Endodermal cell (in vitro differentiated cells): ENCODE measurements at regions not wholly inside any gene's neighbourhood (a gene's known extent, or its start where the extent isn't known, plus 50 kb on each side); places are given as distances from the start of the nearest gene placed in this dataset.

Experiments used
- DNase-seq: peaks from one replicate; pipeline ENCODE4 v3.0.0-alpha.2; 2017
- H3K27ac ChIP-seq: 2 replicates; pipeline ENCODE4 v1.5.1; 2013; ENCODE audit warnings: mild to moderate bottlenecking, low read depth, low read length, moderate library complexity
- H3K27me3 ChIP-seq: 2 replicates; pipeline ENCODE4 v1.6.1; 2013; ENCODE audit warnings: mild to moderate bottlenecking, low read length, moderate library complexity; ENCODE audit not compliant: insufficient read depth, control insufficient read depth, poor library complexity, severe bottlenecking
- H3K36me3 ChIP-seq: 2 replicates; pipeline ENCODE4 v1.7.0; 2013; ENCODE audit warnings: mild to moderate bottlenecking, low read length, moderate library complexity; ENCODE audit not compliant: control insufficient read depth, insufficient read depth
- H3K4me1 ChIP-seq: one replicate; pipeline ENCODE4 v1.7.0; 2013; ENCODE audit warnings: low read length; ENCODE audit not compliant: control insufficient read depth, insufficient read depth
- H3K4me3 ChIP-seq: 2 replicates; pipeline ENCODE4 v1.5.1; 2013; ENCODE audit warnings: mild to moderate bottlenecking, low read length, moderate library complexity
- H3K9ac ChIP-seq: 2 replicates; pipeline ENCODE4 v1.6.1; 2013; ENCODE audit warnings: mild to moderate bottlenecking, low read length, moderate library complexity; ENCODE audit not compliant: poor library complexity, severe bottlenecking; ENCODE audit errors: extremely low read depth
- H3K9me3 ChIP-seq: 2 replicates; pipeline ENCODE4 v1.6.1; 2013; ENCODE audit warnings: mild to moderate bottlenecking, low read length, moderate library complexity; ENCODE audit not compliant: control insufficient read depth
- H3K27ac Mint-ChIP-seq: 2 replicates; pipeline ENCODE4 v1.8.0; 2020; ENCODE audit warnings: mixed read lengths
- H3K27me3 Mint-ChIP-seq: 2 replicates; pipeline ENCODE4 v1.8.0; 2021; ENCODE audit warnings: mild to moderate bottlenecking, mixed read lengths; ENCODE audit not compliant: insufficient read depth
- H3K36me3 Mint-ChIP-seq: 2 replicates; pipeline ENCODE4 v1.8.0; 2020; ENCODE audit warnings: low read depth, mixed read lengths
- H3K4me1 Mint-ChIP-seq: 2 replicates; pipeline ENCODE4 v1.8.0; 2020; ENCODE audit warnings: mixed read lengths
- H3K4me3 Mint-ChIP-seq: 2 replicates; pipeline ENCODE4 v1.8.0; 2020; ENCODE audit warnings: mild to moderate bottlenecking, moderate library complexity, mixed read lengths
- H3K9me3 Mint-ChIP-seq: 2 replicates; pipeline ENCODE4 v1.8.0; 2020; ENCODE audit warnings: mild to moderate bottlenecking, mixed read lengths
- CTCF ChIP-seq: fragments of 200-600 bp; sonication (generic); conservative IDR thresholded peaks from 2 replicates; pipeline ENCODE4 v1.5.0; 2021; ENCODE audit warnings: antibody characterized with exemption, mild to moderate bottlenecking
- WGBS, 2 experiments: methylation state at CpG; one replicate each; pipeline versions ENCODE4 v1.1.5 to v1.1.7; 2013; ENCODE audit warnings: missing lambda C conversion rate in 2 of 2, mixed read lengths in 1 of 2; ENCODE audit not compliant: insufficient coverage in 1 of 2, insufficient read length in 1 of 2; 5-methylcytosine and 5-hydroxymethylcytosine counted together

DNA sequence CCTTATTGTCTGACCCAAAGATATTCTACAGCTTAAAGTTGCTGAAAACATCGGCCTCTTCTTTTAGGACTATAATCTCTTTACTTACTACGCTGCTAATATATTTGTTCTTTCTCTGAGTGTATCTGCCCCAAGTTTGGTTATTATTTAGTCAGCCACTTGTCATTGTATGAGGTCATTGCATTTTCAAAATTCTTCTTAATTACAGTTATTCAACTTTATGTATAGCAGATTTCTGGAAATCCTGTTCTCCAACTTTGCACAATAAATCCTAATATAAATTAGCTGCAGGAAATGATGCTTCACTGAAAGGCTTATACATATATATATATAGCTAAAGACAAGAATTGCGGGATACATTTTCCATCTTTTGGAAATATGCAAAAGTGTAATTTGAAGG is 88.5 kb upstream of the HIVEP1 start:
- H3K36me3 Mint-ChIP-seq: no peaks in the 10 kb centered on the region
- Histone ChIP-seq H3K27me3 (no peaks in the 10 kb centered on the region), H3K9ac (no peak overlapping the region), H3K4me3 (no peak overlapping the region), H3K9me3 (no peaks in the 10 kb centered on the region), H3K4me1 (no peaks in the 10 kb centered on the region), H3K36me3 (no peaks in the 10 kb centered on the region), H3K27ac (no peak overlapping the region)
- H3K9me3 Mint-ChIP-seq: no peaks in the 10 kb centered on the region
- peaks cover 11% of the 10 kb centered on the region for H3K4me1 Mint-ChIP-seq
- no peak overlapping the region for H3K4me3 Mint-ChIP-seq
- no peaks in the 10 kb centered on the region for H3K27me3 Mint-ChIP-seq
- no peak for TF ChIP-seq CTCF
- DNase-seq: no peak
- WGBS, 2 experiments: 92 to 100% methylated on average over 2 of the region's 3 CpGs
- no peak overlapping the region for H3K27ac Mint-ChIP-seq

- Histone ChIP-seq H3K9ac (no peak overlapping the region), H3K36me3 (no peaks in the 10 kb centered on the region), H3K9me3 (no peaks in the 10 kb centered on the region), H3K4me1 (no peaks in the 10 kb centered on the region), H3K27ac (no peak overlapping the region), H3K27me3 (no peaks in the 10 kb centered on the region), H3K4me3 (no peak overlapping the region)
- TF ChIP-seq CTCF: no peak
- Mint-ChIP-seq H3K9me3 (no peaks in the 10 kb centered on the region), H3K4me3 (no peak overlapping the region), H3K36me3 (no peaks in the 10 kb centered on the region), H3K4me1 (peaks cover 14% of the 10 kb centered on the region), H3K27ac (no peak overlapping the region), H3K27me3 (no peaks in the 10 kb centered on the region)
- WGBS, 2 experiments: 96% methylated on average over 1 of the region's 2 CpGs; no CpG with 5 or more reads in 1 of the 2 experiments
- DNase-seq: no peak
Observed at GRCh38 chr6:11922901-11923300, 89.2 kb upstream of the HIVEP1 start.

- TF ChIP-seq CTCF: no peak
- Histone ChIP-seq H3K4me1 (no peaks in the 10 kb centered on the region), H3K27ac (no peak overlapping the region), H3K9me3 (no peaks in the 10 kb centered on the region), H3K27me3 (no peaks in the 10 kb centered on the region), H3K36me3 (no peaks in the 10 kb centered on the region), H3K9ac (no peak overlapping the region), H3K4me3 (no peak overlapping the region)
- H3K4me1 Mint-ChIP-seq: peaks cover 14% of the 10 kb centered on the region
- no peak overlapping the region for H3K27ac Mint-ChIP-seq
- H3K9me3 Mint-ChIP-seq: no peaks in the 10 kb centered on the region
- H3K27me3 Mint-ChIP-seq: no peaks in the 10 kb centered on the region
- H3K4me3 Mint-ChIP-seq: no peak overlapping the region
- no peaks in the 10 kb centered on the region for H3K36me3 Mint-ChIP-seq
- WGBS, 2 experiments: 78 to 89% methylated on average over 2 of the region's 2 CpGs
- no peak for DNase-seq
Observed at GRCh38 chr6:11921751-11922150, 90.4 kb upstream of the HIVEP1 start.
